ENCODE measurements at regions not wholly inside any gene's neighbourhood (a gene's known extent, or its start where the extent isn't known, plus 50 kb on each side); places are given as distances from the start of the nearest gene placed in this dataset.

GRCh38 chr10:47151920-47152319 lies 148.1 kb upstream of the GDF10 start:
- TF ChIP-seq CTCF (IDR thresholded peaks at IDR 0.05) (no peak), POLR2A (IDR thresholded peaks at IDR 0.05) (no peak)
